HG03469 (cell line): ENCODE measurements at regions not wholly inside any gene's neighbourhood (a gene's known extent, or its start where the extent isn't known, plus 50 kb on each side); places are given as distances from the start of the nearest gene placed in this dataset.

Experiments used
- ATAC-seq: cut with Tn5 transposase; IDR thresholded peaks from one replicate; pipeline ENCODE4 v1.9.1; 2021; ENCODE audit warnings: mild to moderate bottlenecking, moderate library complexity, moderate number of reproducible peaks; ENCODE audit not compliant: unreplicated experiment

DNA sequence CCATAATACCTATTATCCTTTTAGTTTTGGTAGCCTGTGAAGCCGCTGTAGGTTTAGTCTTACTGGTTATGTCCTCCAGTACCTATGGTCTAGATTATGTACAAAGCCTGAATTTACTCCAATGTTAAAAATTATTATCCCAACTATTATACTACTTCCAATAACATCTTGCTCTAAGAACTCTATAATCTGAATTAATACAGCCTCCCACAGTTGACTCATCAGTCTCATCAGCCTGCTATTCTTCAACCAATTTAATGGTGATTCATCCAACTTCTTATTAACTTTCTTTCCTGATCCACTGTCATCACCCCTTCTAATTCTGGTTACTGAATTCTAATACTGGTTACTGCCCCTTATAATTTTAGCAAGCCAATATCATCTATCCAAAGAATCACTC lies 370.3 kb upstream of the OPRM1 start:
- no peak for ATAC-seq

DNA sequence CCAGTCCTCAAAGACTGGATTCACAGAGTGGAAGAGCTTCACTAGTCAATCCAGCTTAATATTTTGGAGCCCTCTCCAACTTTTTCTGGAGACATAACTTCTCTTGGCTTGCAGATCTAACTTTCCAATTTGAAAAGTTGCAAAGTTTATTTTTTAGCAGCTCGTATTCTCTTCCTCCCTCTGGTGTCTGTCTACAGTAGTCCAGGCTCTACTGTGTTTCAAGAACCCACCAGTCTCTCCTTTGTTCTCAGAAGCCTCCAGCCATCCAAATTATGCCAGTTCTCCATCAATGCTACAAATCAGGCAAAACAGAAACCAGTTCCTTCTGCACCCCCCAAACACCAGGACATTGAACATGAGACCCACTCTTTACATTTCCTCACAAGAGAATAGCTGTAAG lies 376.1 kb upstream of the OPRM1 start:
- ATAC-seq, result no peak

DNA sequence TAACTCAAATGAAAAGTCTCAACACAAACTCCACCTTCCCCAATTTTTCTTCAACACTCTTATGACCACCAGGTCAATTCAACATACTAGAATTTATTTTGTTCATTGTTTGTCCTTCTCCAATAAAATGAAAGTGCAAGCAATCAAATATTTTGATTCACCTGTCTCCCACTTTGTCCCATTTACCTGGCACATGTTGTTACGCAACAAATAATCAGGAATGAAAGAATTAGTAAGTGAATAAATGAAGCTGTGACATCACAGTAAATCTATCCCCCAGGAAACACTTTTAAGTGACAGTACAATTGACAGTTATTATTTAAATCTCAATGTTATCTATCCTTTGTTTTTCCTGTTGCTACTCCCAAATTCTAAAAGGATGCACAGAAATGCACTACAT lies 393.7 kb upstream of the OPRM1 start:
- no peak for ATAC-seq

DNA sequence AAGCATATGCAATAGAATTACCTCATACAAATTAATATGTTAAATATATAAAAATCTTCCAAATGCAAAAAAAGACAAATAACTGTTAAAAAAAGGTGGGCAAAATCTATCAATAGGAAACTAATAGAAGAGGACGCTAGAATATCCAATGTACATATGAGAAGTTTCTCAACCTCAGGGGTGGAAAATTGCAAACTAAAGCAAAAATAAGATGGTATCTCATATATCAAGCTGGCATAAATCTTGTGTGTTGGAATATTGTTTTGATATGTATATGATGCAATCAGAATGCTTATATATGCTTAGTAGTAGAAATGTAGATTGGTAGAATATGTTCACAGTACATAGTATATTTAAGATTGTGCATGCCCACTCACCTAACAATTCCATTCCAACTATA lies 395.0 kb upstream of the OPRM1 start:
- no peak for ATAC-seq

DNA sequence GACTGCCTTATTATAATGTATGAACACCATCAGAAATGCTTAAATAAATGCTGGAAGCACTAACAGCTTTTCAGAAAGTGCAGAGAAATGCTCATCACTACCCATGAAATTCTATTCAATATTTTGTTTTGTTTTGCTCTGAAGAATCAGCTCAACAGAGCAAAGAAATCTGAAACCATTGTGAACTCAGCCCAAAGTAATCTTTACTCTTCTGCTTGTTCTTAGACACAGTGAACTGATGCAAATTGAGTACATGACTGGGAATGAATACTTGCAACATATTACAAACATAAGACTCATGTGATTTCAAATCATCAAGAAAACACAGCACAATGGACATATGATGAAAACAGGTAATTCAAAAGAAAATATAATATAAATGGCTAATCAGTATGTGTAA lies 404.6 kb upstream of the OPRM1 start:
- no peak for ATAC-seq

DNA sequence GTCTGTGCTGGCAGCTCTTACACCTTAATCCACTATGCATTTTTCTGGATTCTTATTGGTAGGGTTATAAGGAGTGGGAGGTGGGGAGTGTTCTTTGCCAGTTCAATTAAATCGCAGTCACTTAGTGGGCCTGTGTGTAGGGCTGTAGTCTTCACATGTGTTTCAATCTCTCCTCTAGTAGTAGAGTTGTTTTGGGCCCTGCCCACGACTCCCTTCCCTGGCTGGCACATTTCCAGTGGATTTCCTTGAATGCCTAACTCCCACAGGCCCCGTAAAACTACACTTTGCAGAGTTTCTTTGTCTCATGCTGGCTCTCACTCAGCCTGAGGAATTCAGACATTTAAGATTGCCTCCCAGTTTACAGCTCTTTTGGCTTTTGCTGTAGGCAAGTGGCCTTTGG lies 414.0 kb upstream of the OPRM1 start:
- ATAC-seq, result no peak

DNA sequence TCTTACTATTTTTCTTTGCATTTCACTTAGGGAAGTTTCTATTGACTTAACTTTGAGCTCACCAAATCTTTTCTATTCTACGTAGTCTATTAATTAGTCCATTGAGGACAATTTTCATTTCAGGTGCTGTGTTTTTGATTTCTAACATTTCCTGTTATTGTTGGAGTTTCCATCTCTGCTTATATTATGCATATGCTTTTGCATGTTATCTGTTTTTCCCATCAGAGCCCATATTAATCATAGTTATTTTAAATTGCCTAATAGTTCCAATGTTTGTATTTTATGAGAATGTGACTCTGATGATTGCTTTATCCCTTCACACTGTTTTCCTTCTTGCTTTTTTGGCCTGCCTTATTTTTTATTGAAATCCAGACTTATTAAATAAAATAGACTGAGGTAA lies 414.5 kb upstream of the OPRM1 start:
- no peak for ATAC-seq

DNA sequence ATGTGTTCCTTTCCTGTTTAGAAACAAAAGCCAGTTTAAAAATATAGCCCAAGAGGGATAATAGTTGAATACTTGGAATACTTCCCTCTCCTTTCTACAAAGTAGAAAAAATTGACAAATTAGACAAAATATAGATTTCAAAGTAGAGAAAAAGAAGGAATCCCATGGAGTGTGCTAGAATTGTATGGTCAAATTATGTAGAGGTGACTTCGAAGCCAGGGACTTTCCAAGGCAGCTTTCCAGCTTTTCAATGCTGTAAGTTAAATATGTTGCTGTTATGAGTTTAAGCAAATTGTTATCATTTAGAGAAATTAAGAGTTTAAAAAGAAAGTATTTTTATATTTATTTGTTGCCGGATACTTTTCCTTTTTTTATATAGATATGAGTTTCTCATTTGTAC lies 415.5 kb upstream of the OPRM1 start:
- no peak for ATAC-seq

DNA sequence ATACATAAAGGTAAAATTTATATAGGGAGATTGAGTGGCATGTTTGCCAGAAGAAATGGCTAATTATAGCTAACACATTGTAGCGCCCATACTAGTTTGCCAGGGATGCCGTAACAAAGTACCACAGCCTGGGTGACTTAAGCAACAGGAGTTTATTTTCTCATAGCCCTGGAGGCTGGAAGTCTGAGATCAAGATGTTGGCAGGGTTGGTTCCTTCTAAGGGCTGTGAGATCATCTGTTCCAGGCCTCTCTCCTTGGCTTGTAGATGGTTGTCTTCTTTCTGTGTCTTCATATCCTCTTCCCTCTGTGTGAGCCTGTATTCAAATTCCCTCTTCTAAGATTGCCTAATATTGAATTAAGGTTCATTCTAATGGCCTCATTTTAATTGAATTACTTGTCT lies 417.5 kb upstream of the OPRM1 start:
- ATAC-seq, result no peak

DNA sequence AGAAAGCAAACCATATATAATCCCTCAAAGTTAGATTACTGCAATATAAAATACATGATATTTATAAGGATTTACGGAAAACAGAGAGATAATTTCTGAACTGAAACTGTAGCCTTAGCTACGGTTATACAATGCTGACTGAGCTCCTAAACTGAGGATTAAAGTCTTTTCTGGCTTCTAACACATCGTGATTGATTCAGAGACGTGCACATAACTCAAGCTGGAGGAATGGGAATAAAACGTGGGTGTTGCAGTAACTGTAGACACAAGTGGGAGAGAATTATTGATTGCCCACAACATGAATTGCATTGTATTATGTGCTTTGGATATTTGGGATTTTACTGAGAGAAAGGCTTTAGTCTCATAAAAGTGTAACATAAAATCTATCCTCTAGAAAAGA lies 418.0 kb upstream of the OPRM1 start:
- ATAC-seq, result no peak

DNA sequence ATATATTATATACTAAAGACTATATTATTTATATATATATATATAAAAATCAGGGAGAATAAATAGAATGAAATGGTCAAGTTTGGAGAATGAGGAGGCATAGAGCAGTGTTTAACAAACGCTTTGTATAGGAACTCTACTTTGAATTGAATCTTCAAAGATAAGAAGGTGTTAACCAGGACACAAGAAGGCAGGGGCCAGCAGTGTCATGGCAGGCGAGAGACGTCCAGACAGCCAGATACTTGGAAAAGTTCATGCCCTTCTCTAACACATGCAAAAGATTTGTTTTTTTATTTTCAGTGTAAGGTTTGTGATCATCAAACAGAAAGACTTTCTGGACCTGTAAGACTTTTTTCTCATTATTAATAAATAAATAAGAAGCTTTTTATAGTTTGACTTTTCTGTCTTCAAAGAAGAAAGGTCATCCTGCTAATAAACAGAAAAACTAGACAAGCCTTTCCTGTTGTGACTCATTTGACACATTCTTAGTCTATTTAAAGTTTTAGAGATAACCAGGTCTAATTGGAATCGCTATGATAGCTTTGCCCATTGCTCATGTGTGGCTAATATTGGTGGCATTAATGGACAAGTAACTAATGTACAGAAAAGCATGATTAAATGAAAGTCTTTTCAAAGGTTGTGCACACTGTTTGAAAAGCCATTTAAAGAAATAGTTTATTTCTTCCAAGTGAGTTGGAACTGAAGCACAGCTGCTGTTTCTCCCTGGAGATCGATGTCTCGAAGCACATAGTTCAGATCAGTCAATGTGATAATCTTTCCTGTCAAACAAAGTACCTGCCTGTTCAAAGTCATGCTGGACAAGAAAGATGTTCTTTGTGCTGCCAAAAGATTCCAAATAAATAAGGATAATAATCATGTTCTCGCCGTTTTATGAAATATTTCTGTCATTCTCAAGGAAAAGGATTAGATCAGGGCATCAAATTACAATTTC lies 420.4 kb upstream of the OPRM1 start:
- ATAC-seq, result no peak

DNA sequence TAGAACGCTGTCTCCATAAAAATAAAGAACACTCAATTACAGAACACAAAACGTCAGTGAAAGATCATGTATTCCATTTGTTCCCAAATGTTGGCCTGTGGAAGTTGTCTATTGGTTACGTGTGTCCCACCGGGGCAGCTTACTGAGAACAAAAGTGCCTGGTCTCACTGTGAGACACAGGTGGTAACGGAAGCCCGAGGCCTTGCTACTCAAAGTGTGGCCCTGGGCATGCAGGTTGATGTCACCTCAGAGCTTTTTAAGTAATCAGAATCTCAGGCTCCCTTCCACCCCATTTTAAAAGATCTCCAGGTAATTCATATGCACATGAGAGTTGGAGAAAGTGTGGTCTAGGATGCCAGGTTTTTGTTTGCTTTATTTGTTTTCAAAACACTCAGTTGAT lies 422.5 kb upstream of the OPRM1 start:
- no peak for ATAC-seq

DNA sequence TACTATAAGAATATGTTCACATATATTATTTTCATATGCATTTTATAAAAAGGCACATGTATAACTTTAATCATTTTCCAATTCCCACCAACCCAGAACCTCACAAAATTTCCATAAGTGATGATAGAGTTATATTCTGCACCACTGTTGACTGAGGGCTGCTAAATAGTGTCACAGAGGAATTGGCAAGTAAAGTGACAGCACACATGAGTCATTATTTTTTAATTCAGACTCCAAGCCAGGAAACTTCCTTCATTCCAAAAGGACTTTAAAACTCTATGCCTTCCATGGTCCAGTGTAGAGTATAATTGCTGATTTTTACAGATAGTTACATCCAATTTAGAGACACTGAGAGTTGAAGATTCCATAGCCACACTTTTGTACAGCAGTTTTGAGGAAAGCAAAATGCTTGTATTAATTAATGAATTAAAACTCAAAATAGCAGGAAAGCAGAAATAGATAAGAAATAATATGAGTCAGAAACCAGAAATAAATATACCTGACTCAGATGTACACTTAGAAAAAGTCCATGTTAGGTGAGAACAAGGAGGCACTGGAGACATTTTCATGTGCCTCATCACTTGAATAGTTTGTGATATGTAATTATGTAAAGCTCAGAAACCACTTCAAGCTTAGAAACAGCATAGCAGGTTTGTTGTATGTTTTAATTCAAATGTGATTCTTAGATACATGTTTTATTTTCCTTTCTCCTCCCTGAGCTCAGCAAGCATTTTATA lies 425.2 kb upstream of the OPRM1 start:
- ATAC-seq, result no peak

DNA sequence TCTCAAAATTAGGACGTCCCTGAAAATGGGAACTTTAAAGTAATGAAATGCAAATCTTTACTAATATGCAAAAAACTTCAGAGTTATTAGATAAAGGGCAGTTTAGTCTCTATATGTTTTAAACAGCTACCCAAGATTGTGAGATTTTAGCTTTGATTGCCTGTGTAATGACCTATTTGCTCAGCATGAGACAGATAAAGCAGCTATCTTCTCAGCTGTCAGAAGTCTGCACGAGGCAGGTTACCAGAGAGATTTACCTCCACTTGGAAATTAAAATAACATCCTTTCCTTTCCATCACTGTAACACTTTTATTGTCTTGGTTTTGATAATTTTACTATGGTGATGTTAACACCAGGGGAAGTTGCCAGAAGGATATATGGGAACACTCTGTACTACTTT lies 436.6 kb upstream of the OPRM1 start:
- no peak for ATAC-seq

DNA sequence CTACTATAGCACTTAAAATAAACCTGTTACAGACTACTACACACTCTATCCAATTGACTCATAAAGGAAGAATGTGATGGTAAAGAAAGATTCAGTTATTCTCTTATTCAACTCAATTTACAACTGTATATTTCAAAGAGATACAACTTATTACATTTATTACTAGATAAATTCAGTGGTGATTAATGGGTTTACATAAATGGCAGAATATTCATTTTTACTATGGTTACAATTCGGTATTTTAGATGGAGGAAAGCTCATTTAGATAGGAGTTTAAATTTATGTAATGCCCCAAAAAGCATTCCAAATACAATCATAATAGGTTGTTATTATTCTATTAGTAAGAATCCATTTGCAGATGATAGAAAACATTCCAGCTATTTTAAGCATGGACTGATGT lies 439.1 kb upstream of the OPRM1 start:
- no peak for ATAC-seq

DNA sequence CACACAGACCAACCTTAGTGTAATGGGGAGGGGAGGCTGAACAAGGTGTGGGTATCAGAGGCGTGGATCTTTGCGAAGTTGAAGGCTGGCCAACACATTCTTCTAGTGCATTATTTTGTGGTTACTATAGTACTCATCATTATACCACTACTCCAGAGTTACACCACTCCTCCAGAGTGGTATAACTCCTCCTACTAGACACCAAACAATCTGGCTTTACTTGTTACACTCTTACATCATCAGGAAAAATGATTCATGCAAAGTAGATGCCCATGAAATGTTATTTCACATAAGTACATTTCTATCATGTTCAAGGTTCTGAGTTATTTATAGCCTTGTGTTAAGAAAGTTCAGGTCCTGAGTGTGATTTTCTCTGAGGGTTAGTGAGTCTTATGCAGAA lies 443.1 kb upstream of the OPRM1 start:
- no peak for ATAC-seq

DNA sequence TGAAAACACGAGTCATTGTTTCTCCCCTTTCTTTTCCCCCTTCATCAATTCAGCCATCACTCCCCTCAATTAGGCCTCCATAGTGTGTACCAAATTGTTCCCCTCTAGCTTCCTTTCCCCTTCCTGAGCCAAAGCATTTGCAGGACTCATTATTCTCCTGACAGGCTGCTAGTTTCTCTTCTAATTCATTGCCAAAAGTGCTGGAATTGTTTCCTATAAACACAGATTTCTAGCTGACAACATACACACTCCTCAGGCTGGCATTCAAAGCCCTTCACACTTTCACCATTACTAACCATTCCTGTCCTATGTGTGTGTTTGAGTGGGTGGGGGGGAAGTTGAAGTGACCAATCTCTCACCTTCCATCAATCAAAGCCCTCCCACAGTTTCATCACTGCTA lies 444.2 kb upstream of the OPRM1 start:
- no peak for ATAC-seq

DNA sequence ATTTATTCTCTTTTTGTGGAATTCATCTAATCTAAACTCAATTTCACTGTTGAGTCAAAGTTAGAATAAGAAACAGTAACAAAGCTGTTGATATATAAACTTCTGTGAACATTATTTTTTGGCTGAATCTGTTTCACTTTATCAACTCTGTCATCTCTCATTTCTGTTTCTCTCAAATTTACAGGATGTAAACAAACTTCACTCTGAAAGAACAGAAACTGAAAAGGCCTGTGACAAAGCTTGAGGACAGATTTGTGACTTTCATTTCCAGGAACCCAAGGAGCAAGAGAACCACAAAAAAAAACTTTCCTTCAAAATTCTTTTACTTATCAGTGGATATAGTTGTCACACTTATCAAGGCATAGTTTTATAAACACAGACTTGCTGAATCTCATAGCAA lies 447.9 kb upstream of the OPRM1 start:
- peak; percentile 59 for ATAC-seq

DNA sequence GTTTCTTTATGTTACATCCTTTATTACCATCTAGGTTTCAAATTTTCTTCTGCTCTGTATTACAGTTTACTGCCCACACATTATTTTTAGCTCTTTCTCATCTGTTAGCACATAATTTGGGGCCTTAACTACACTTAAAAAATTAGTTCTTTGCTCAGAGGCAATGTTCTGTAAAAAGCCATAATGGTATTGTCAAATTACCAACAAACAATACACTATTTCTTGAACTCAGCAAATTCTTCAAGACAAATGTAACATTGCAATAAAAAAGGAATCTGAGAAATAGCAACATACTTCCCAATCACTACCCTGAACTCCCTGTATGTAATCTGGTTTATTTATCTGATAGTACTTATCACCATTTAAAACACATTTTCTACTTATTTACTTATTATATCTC lies 448.6 kb upstream of the OPRM1 start:
- no peak for ATAC-seq

DNA sequence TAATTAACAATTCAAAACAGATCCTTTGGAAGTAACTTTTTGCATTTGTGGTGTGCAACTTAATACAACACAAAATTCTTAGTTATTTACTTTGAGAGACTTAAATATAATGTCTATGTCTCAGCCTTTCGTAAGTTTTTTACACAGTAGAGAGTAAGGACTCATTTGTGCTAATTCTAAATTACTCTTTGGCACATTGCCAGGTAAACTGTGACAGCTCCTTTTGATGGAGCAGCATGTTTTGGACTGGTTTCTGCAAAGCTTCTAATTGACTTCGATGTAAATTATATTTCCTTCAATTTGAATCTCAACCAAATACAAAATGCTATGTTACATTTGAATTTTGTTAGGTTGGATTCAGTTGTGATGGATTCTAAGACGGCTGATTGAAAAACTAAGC lies 450.7 kb upstream of the OPRM1 start:
- ATAC-seq, result no peak

DNA sequence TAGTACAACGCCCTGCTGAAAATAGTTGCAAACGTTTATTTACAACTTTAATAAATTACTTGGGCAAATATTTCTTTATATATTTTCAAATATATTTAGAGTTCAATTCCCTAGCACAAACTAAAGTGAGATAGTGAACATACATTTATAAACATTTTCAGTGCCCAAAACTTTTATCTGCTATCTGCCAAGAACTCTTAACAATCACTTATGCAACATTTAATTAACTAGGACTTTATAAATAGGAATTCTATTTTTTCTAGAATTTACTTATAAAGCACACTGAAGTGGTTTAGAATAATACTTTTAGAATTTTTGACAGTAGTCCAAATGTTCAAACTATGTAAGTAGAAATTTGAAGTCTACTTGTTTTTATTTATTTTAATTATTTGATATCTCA lies 452.6 kb upstream of the RGS17 start:
- ATAC-seq, result no peak

DNA sequence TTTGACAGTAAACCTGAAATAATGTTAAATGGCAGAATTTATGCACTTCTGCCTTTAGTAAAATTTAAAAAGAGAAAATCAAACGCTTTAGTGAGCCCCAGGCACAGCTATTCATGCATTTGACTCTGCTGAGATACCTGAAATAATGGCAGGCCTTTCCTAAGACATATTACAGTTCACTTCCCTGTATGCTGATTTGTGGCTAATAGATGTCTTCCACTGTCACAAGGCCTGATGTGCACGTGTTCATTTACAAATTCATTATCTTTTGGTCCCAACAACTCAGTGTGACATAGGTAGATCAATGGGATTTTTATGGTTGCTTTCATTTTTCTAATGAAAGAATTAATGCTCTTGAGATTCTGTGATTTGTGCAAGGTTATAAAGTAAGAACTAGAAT lies 449.7 kb upstream of the RGS17 start:
- ATAC-seq, result no peak
